GM23338 (cell line): ENCODE measurements at regions not wholly inside any gene's neighbourhood (a gene's known extent, or its start where the extent isn't known, plus 50 kb on each side); places are given as distances from the start of the nearest gene placed in this dataset.

ENCODE experiments used
- ATAC-seq: fragments of 200-7000 bp; cut with Tn5 transposase; 3 replicates; pipeline ENCODE4 v1.9.1; 2020
- DNase-seq: peaks from one replicate; pipeline ENCODE4 v3.0.0-alpha.2; 2015; ENCODE audit warnings: low spot score
- H2AFZ ChIP-seq: fragments of 200-600 bp; sonication (generic); 2 replicates; pipeline ENCODE4 v1.8.0; 2016; ENCODE audit warnings: antibody characterized with exemption, mild to moderate bottlenecking, moderate library complexity
- H3F3A ChIP-seq: fragments of 200-600 bp; sonication (generic); replicated peaks from 2 replicates; pipeline ENCODE4 v1.8.0; 2017; ENCODE audit warnings: antibody characterized with exemption, mixed run types, low read depth
- H3K27ac ChIP-seq: fragments of 200-600 bp; sonication (generic); 2 replicates; pipeline ENCODE4 v1.6.1; 2016; ENCODE audit warnings: low read depth
- H3K27me3 ChIP-seq: fragments of 200-600 bp; sonication (generic); 2 replicates; pipeline ENCODE4 v1.8.0; 2016; ENCODE audit warnings: mild to moderate bottlenecking, mixed run types, moderate library complexity; ENCODE audit not compliant: insufficient read depth
- H3K36me3 ChIP-seq: fragments of 200-600 bp; sonication (generic); 2 replicates; pipeline ENCODE4 v1.8.0; 2016; ENCODE audit warnings: mild to moderate bottlenecking; ENCODE audit not compliant: insufficient read depth
- H3K4me1 ChIP-seq: fragments of 200-600 bp; sonication (generic); 2 replicates; pipeline ENCODE4 v1.8.0; 2016; ENCODE audit warnings: mild to moderate bottlenecking, moderate library complexity; ENCODE audit not compliant: insufficient read depth
- H3K4me2 ChIP-seq: fragments of 200-600 bp; sonication (generic); 2 replicates; pipeline ENCODE4 v1.7.1; 2017; ENCODE audit warnings: mixed run types
- H3K4me3 ChIP-seq: fragments of 200-600 bp; sonication (generic); 2 replicates; pipeline ENCODE4 v1.6.1; 2016; ENCODE audit warnings: mixed run types
- H3K79me2 ChIP-seq: fragments of 200-600 bp; sonication (generic); replicated peaks from 2 replicates; pipeline ENCODE4 v1.8.0; 2017; ENCODE audit warnings: mild to moderate bottlenecking; ENCODE audit not compliant: insufficient read depth
- H3K9me2 ChIP-seq: fragments of 200-600 bp; sonication (generic); 2 replicates; pipeline ENCODE4 v1.8.0; 2017; ENCODE audit not compliant: insufficient read depth
- H4K20me1 ChIP-seq: fragments of 200-600 bp; sonication (generic); replicated peaks from 2 replicates; pipeline ENCODE4 v1.8.0; 2017; ENCODE audit warnings: mild to moderate bottlenecking; ENCODE audit not compliant: insufficient read depth
- H3K27ac Mint-ChIP-seq: 2 replicates; pipeline ENCODE4 v1.8.0; 2020; ENCODE audit warnings: inconsistent platforms, mild to moderate bottlenecking, moderate library complexity, mixed read lengths
- H3K27me3 Mint-ChIP-seq: 3 replicates; pipeline ENCODE4 v1.8.0; 2022; ENCODE audit warnings: low read depth, mild to moderate bottlenecking, moderate library complexity, mixed read lengths, inconsistent platforms; ENCODE audit not compliant: insufficient read depth, poor library complexity
- H3K36me3 Mint-ChIP-seq: 3 replicates; pipeline ENCODE4 v1.8.0; 2021; ENCODE audit warnings: low read depth, mild to moderate bottlenecking, inconsistent platforms, moderate library complexity, mixed read lengths
- H3K4me1 Mint-ChIP-seq: 3 replicates; pipeline ENCODE4 v1.8.0; 2020; ENCODE audit warnings: mild to moderate bottlenecking, inconsistent platforms, mixed read lengths
- H3K4me3 Mint-ChIP-seq: 3 replicates; pipeline ENCODE4 v1.8.0; 2021; ENCODE audit warnings: moderate library complexity, mild to moderate bottlenecking, inconsistent platforms, mixed read lengths
- H3K9me3 Mint-ChIP-seq: 3 replicates; pipeline ENCODE4 v1.8.0; 2020; ENCODE audit warnings: moderate library complexity, mild to moderate bottlenecking, inconsistent platforms, mixed read lengths
- ZNF462 ChIP-seq: fragments of 250-450 bp; sonication (Bioruptor Pico); IDR thresholded peaks from 2 replicates; pipeline ENCODE4 v1.5.0; 2020; ENCODE audit warnings: mild to moderate bottlenecking, moderate library complexity
- TF ChIP-seq, protein P1 (sequence below): IDR thresholded peaks from 2 replicates; pipeline ENCODE4 v1.6.1; 2016; ENCODE audit warnings: antibody characterized with exemption

GRCh38 chr1:94612525-94613204, 71.1 kb upstream of the F3 start:
- no peaks in the 10 kb centered on the region for H3K79me2 ChIP-seq
- no peaks in the 10 kb centered on the region; the same call in 1 of the 2 replicates for H3K36me3 ChIP-seq
- TF ChIP-seq ZNF462, result no peak
- TF ChIP-seq, protein P1, sequence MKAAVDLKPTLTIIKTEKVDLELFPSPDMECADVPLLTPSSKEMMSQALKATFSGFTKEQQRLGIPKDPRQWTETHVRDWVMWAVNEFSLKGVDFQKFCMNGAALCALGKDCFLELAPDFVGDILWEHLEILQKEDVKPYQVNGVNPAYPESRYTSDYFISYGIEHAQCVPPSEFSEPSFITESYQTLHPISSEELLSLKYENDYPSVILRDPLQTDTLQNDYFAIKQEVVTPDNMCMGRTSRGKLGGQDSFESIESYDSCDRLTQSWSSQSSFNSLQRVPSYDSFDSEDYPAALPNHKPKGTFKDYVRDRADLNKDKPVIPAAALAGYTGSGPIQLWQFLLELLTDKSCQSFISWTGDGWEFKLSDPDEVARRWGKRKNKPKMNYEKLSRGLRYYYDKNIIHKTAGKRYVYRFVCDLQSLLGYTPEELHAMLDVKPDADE, result no peak
- peaks cover 24% of the 10 kb centered on the region for H3K4me1 Mint-ChIP-seq
- H3K4me3 Mint-ChIP-seq, result no peak overlapping the region
- H3K27ac Mint-ChIP-seq, result no peak overlapping the region
- H3K4me1 ChIP-seq, result 0 out of 2 replicates have a peak, but pooled peaks cover 8% of the 10 kb centered on the region
- no peaks in the 10 kb centered on the region for H3K27me3 ChIP-seq
- H3K36me3 Mint-ChIP-seq, result no peaks in the 10 kb centered on the region
- no peak for ATAC-seq
- no peak overlapping the region for H2AFZ ChIP-seq
- H3K4me3 ChIP-seq, result no peak overlapping the region
- no peak overlapping the region for H3K27ac ChIP-seq
- no peaks in the 10 kb centered on the region for H3F3A ChIP-seq
- no peak for DNase-seq
- no peaks in the 10 kb centered on the region for H4K20me1 ChIP-seq
- H3K4me2 ChIP-seq, result no peak overlapping the region
- H3K27me3 Mint-ChIP-seq, result peaks cover 12% of the 10 kb centered on the region
- peaks cover 8% of the 10 kb centered on the region for H3K9me2 ChIP-seq
- no peaks in the 10 kb centered on the region for H3K9me3 Mint-ChIP-seq
